OCI-LY3 (cell line): ENCODE measurements at regions not wholly inside any gene's neighbourhood (a gene's known extent, or its start where the extent isn't known, plus 50 kb on each side); places are given as distances from the start of the nearest gene placed in this dataset.

Experiments
- EZH2phosphoT487 ChIP-seq: fragments of 200-600 bp; shearing (Covaris generic); IDR thresholded peaks from 2 replicates; pipeline ENCODE4 v1.6.1; 2018; ENCODE audit warnings: antibody characterized with exemption, mixed run types, low read depth
- TF ChIP-seq, protein P1 (sequence below): fragments of 200-600, 300-600 bp; sonication (generic); IDR thresholded peaks from 2 replicates; pipeline ENCODE4 v1.5.1; 2014; ENCODE audit warnings: antibody characterized with exemption, low read length, low read depth

DNA sequence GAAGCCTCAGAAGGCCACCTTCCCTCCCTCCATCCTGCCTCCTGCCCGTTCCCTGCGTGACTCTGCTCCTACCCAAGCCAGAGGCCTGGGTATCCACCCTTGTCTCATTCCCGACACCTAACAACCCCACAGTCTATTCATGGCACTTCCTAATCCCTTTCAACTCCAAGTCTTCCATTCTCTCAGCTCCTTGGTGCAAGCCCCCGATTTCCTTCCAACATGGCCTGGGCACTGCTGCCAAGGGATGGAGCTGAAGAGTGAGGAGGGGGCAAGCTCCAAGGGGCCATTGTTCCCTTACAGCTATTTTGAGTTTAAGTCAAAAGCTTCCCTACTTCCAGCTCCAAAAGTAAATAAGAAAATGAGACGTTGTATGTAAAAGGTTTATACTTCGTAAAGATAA lies 84.8 kb upstream of the ASB18 start:
- TF ChIP-seq, protein P1, sequence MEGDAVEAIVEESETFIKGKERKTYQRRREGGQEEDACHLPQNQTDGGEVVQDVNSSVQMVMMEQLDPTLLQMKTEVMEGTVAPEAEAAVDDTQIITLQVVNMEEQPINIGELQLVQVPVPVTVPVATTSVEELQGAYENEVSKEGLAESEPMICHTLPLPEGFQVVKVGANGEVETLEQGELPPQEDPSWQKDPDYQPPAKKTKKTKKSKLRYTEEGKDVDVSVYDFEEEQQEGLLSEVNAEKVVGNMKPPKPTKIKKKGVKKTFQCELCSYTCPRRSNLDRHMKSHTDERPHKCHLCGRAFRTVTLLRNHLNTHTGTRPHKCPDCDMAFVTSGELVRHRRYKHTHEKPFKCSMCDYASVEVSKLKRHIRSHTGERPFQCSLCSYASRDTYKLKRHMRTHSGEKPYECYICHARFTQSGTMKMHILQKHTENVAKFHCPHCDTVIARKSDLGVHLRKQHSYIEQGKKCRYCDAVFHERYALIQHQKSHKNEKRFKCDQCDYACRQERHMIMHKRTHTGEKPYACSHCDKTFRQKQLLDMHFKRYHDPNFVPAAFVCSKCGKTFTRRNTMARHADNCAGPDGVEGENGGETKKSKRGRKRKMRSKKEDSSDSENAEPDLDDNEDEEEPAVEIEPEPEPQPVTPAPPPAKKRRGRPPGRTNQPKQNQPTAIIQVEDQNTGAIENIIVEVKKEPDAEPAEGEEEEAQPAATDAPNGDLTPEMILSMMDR, result no peak
- TF ChIP-seq EZH2phosphoT487, result no peak
